ENCODE measurements at regions not wholly inside any gene's neighbourhood (a gene's known extent, or its start where the extent isn't known, plus 50 kb on each side); places are given as distances from the start of the nearest gene placed in this dataset.

DNA sequence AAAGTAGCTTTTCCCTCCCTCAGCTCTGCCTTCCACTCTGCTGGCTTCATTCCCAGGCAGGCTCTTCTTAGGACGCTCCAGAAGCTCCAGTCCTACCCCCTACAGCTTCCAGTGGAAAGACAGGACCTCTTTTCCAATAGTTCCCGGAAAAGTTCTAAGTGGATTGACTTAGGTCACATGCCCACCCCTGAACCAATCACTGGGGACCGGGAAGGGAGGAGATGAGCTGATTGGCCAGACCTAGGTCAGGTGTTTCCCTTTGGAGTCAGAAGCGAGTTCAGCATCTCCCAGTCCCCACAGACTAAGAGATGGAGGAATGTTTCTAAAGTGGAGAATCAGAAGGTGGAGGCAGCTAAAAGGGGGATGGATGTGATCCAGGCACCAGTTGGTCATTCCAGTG lies 62.9 kb upstream of the KCNG1 start:
- no peak for DNase-seq (ENCODE audit: low spot score in 2 of 2, unreplicated experiment in 2 of 2)

DNA sequence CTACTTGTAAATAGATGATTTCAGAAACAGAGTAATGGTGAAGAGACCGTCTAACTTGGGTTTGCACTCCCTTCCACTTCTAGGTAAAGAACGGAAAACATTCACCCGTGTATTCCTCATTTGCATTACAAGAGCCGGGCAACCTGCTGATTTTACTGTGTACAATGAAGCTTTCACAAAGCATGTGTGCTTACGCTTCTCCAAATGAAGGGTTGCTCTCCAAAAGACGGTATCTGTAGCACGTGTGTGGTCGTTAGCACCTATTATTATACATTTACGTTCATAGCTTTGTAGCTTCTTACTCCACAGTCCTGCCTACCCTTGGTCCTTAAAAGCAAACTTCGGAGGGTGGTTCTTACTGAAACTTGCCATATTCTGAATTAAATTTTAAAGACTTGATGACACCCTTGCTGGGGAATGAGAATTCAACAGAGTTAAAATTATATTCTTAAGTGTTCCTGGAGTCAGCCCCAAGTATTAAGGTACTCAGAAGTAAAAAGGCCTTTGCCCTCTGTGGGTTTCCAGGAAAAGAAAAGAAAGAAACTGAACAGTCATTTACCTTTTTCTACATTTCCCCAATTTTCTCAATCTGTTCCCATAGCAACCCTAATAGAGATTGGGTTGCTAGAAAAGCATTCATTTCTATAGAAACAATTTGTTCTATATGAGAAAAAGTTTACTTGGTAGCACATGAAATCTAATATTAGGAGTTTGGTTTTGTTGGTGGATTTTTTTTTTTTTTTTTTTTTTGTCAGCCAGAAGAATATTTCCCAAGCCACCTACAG lies 61.9 kb upstream of the KCNG1 start:
- DNase-seq (ENCODE audit: low spot score in 2 of 2, unreplicated experiment in 2 of 2), result no peak
- TF ChIP-seq, protein P1, sequence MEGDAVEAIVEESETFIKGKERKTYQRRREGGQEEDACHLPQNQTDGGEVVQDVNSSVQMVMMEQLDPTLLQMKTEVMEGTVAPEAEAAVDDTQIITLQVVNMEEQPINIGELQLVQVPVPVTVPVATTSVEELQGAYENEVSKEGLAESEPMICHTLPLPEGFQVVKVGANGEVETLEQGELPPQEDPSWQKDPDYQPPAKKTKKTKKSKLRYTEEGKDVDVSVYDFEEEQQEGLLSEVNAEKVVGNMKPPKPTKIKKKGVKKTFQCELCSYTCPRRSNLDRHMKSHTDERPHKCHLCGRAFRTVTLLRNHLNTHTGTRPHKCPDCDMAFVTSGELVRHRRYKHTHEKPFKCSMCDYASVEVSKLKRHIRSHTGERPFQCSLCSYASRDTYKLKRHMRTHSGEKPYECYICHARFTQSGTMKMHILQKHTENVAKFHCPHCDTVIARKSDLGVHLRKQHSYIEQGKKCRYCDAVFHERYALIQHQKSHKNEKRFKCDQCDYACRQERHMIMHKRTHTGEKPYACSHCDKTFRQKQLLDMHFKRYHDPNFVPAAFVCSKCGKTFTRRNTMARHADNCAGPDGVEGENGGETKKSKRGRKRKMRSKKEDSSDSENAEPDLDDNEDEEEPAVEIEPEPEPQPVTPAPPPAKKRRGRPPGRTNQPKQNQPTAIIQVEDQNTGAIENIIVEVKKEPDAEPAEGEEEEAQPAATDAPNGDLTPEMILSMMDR (IDR thresholded peaks at IDR 0.05; ENCODE audit: unreplicated experiment), result no peak
- Mint-ChIP-seq H3K36me3 (no peaks in the 10 kb centered on the region), H3K27me3 (ENCODE audit: low read depth) (peaks cover 4% of the 10 kb centered on the region), H3K27ac (no peak overlapping the region), H3K4me1 (peaks cover 6% of the 10 kb centered on the region), H3K4me3 (no peak overlapping the region), H3K9me3 (no peaks in the 10 kb centered on the region)

More for the DNA sequence above, 62.9 kb upstream of the KCNG1 start:
- H3K27ac Mint-ChIP-seq, result no peak overlapping the region
- TF ChIP-seq, protein P1 (IDR thresholded peaks at IDR 0.05; ENCODE audit: unreplicated experiment), result no peak
- peaks cover 4% of the 10 kb centered on the region for H3K27me3 Mint-ChIP-seq (ENCODE audit: low read depth)
- peaks cover under 1% of the 10 kb centered on the region for H3K4me1 Mint-ChIP-seq
- no peak overlapping the region for H3K4me3 Mint-ChIP-seq
- H3K36me3 Mint-ChIP-seq, result no peaks in the 10 kb centered on the region
- no peaks in the 10 kb centered on the region for H3K9me3 Mint-ChIP-seq

- Mint-ChIP-seq H3K9me3 (no peaks in the 10 kb centered on the region), H3K36me3 (no peaks in the 10 kb centered on the region), H3K27ac (no peak overlapping the region), H3K27me3 (ENCODE audit: low read depth) (peaks cover 4% of the 10 kb centered on the region), H3K4me1 (peaks cover 6% of the 10 kb centered on the region), H3K4me3 (no peak overlapping the region)
- TF ChIP-seq, protein P1 (IDR thresholded peaks at IDR 0.05; ENCODE audit: unreplicated experiment), result no peak
- no peak for DNase-seq (ENCODE audit: low spot score in 2 of 2, unreplicated experiment in 2 of 2)
Measured at GRCh38 chr20:51083447-51083846, 60.5 kb upstream of the KCNG1 start.

GRCh38 chr20:51082988-51083387 lies 60.1 kb upstream of the KCNG1 start:
- Mint-ChIP-seq H3K36me3 (no peaks in the 10 kb centered on the region), H3K27me3 (ENCODE audit: low read depth) (peaks cover 4% of the 10 kb centered on the region), H3K27ac (no peak overlapping the region), H3K4me1 (peaks cover 6% of the 10 kb centered on the region), H3K9me3 (no peaks in the 10 kb centered on the region), H3K4me3 (no peak overlapping the region)
- TF ChIP-seq, protein P1 (IDR thresholded peaks at IDR 0.05; ENCODE audit: unreplicated experiment), result no peak
- DNase-seq (ENCODE audit: low spot score in 2 of 2, unreplicated experiment in 2 of 2), result no peak

DNA sequence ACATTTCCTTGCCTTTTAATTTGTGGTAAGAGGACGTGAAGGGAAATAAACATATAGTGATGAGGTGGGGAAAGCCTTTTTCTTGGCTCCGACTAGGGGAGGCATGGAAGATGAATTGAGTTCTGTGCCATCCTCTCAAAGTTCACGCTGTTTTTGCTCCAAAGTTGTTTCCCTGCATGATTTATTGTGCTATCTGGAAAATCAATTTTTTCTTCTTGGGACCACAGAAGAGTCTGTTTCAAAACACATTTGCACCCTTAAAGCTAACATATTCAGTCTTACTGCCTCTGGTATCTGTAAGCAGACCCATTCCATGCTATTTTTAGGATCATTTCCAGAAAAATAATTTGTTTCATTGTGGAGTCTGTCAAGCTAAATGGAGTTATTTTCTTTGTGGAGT lies 57.6 kb upstream of the KCNG1 start:
- TF ChIP-seq, protein P1 (IDR thresholded peaks at IDR 0.05; ENCODE audit: unreplicated experiment), result no peak
- H3K4me1 Mint-ChIP-seq, result peaks cover 12% of the 10 kb centered on the region
- no peak overlapping the region for H3K27ac Mint-ChIP-seq
- H3K27me3 Mint-ChIP-seq (ENCODE audit: low read depth), result peaks cover 4% of the 10 kb centered on the region
- no peaks in the 10 kb centered on the region for H3K36me3 Mint-ChIP-seq
- no peaks in the 10 kb centered on the region for H3K9me3 Mint-ChIP-seq
- no peak overlapping the region for H3K4me3 Mint-ChIP-seq
- DNase-seq (ENCODE audit: low spot score in 2 of 2, unreplicated experiment in 2 of 2), result no peak

All from mesothelial cell of epicardium (in vitro differentiated cells).